Pancreas (tissue), 10 donors: ENCODE measurements at regions not wholly inside any gene's neighbourhood (a gene's known extent, or its start where the extent isn't known, plus 50 kb on each side); places are given as distances from the start of the nearest gene placed in this dataset.

Experiments
- ATAC-seq, 4 donors: fragments of 200-7000 bp; cut with Tn5 transposase; one replicate each; pipeline versions ENCODE4 v1.8.0 to v1.9.1; 2020; ENCODE audit warnings: mild to moderate bottlenecking in 4 of 4, moderate library complexity in 4 of 4
- DNase-seq, 6 donors: peaks; one replicate each; pipeline ENCODE4 v3.0.0-alpha.2; 2020
- FAIRE-seq: peaks from 2 replicates; lab custom pipeline; 2012; peaks lifted over from hg19 to GRCh38; lab: Jason Lieb, UNC
- H3K27ac ChIP-seq, 4 donors: fragments of 200-600 bp; sonication (generic); 1 replicate in 3 of 4; 2 replicates in 1 of 4; pipeline versions ENCODE4 v1.5.0 to v1.8.0; 2020
- H3K27me3 ChIP-seq, 4 donors: fragments of 200-600 bp; one replicate each; pipeline ENCODE4 v1.8.0; 2021
- H3K36me3 ChIP-seq, 3 donors: fragments of 200-600 bp; sonication (generic) in 1 of 3; one replicate each; pipeline versions ENCODE4 v1.5.0 to v1.8.0; 2020 to 2021
- H3K4me1 ChIP-seq, 3 donors: fragments of 200-600 bp; one replicate each; pipeline ENCODE4 v1.8.0; 2021
- H3K4me3 ChIP-seq, 4 donors: fragments of 200-600 bp; sonication (generic) in 2 of 4; one replicate each; pipeline versions ENCODE4 v1.5.0 to v1.8.0; 2020 to 2021
- H3K9me3 ChIP-seq, 4 donors: fragments of 200-600 bp; one replicate each; pipeline ENCODE4 v1.8.0; 2021
- WGBS, 2 donors: extraction: QIAGEN DNeasy Blood & Tissue Kit; methylation state at CpG; one replicate each; pipeline ENCODE4 v1.1.7; 2013; 5-methylcytosine and 5-hydroxymethylcytosine counted together
- intact Hi-C, 3 donors: fragments of 100-400 bp; cut with DNase I; formaldehyde crosslinking; loops; one replicate each; pipeline versions ENCODE4 v1.11.1 to v1.14.2; 2022
- TF ChIP-seq, protein P1 (sequence below), 4 donors: fragments of 200-600 bp; sonication (generic) in 3 of 4; IDR thresholded peaks; one replicate each; pipeline versions ENCODE4 v1.5.0 to v1.8.0; 2021; ENCODE audit warnings: antibody characterized with exemption in 4 of 4
- donor health status: healthy with polysubstance abuse.
- donor health status: DM: no; HTN: no; CAD: no; lungs with moderate emphysema.
- donor health status: DM: no; HTN: no; CAD: no.
- donor health status: control.
- donor health status: control.
- donor health status: Bipolar disorder and iron deficiency.
- donor health status: DM: yes; HTN: yes; CAD: no.
- donor health status: DM: no; HTN: no; CAD: no.
- donor health status: DM: no; HTN: no; CAD: no.
- donor health status: DM: yes; HTN: yes; CAD: no.

- no peak for ATAC-seq
- intact Hi-C loops, result no loop called here
- FAIRE-seq, result no peak
- TF ChIP-seq, protein P1, sequence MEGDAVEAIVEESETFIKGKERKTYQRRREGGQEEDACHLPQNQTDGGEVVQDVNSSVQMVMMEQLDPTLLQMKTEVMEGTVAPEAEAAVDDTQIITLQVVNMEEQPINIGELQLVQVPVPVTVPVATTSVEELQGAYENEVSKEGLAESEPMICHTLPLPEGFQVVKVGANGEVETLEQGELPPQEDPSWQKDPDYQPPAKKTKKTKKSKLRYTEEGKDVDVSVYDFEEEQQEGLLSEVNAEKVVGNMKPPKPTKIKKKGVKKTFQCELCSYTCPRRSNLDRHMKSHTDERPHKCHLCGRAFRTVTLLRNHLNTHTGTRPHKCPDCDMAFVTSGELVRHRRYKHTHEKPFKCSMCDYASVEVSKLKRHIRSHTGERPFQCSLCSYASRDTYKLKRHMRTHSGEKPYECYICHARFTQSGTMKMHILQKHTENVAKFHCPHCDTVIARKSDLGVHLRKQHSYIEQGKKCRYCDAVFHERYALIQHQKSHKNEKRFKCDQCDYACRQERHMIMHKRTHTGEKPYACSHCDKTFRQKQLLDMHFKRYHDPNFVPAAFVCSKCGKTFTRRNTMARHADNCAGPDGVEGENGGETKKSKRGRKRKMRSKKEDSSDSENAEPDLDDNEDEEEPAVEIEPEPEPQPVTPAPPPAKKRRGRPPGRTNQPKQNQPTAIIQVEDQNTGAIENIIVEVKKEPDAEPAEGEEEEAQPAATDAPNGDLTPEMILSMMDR (IDR thresholded peaks at IDR 0.05), result no peak
- Histone ChIP-seq H3K4me1 (no peaks in the 10 kb centered on the region), H3K27ac (no peak overlapping the region), H3K9me3 (no peaks in the 10 kb centered on the region), H3K36me3 (no peaks in the 10 kb centered on the region), H3K27me3 (no peaks in the 10 kb centered on the region), H3K4me3 (no peak overlapping the region)
- no peak for DNase-seq
- 50 to 66% methylated on average over 1 of the region's 1 CpG for WGBS, 2 donors
Observed at GRCh38 chr11:62048100-62048499, 75.7 kb upstream of the INCENP start.

DNA sequence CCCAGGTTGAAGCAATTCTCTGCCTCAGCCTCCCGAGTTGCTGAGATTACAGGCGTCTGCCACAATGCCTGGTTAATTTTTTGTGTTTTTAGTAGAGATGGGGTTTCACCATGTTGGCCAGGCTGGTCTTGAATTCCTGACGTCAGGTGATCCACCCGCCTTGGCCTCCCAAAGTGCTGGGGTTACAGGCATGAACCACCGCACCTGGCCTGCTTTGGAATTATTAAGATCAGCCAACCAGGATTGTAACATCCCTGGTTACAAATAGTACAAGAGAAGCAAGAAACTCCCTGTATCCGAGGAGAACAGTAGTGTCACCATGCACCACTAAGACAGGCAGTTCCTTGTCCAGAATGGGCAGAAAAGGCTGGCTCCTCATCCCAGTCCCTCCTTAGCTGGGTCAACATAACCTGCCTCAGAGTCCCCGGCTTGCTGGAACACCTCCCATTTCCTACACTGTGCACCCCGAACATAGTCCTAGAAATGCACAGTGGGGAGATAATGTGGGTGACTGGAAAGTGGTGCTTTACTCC lies 77.2 kb upstream of the INCENP start:
- no peak overlapping the region for H3K4me3 ChIP-seq
- ATAC-seq (no peak), FAIRE-seq (no peak), DNase-seq (no peak)
- no peaks in the 10 kb centered on the region for H3K9me3 ChIP-seq
- no peak overlapping the region for H3K27ac ChIP-seq
- no peaks in the 10 kb centered on the region for H3K27me3 ChIP-seq
- H3K36me3 ChIP-seq, result no peaks in the 10 kb centered on the region
- WGBS, 2 donors, result 76 to 77% methylated on average over 8 of the region's 8 CpGs
- intact Hi-C loops, result no loop called here
- TF ChIP-seq, protein P1 (IDR thresholded peaks at IDR 0.05), result no peak
- peaks cover 6 to 11% (median 10%) of the 10 kb centered on the region in 3 donors for H3K4me1 ChIP-seq

- TF ChIP-seq, protein P1 (IDR thresholded peaks at IDR 0.05), result no peak
- no peak for DNase-seq
- 90 to 98% methylated on average over 8 of the region's 8 CpGs for WGBS, 2 donors
- no peak for ATAC-seq
- no peak overlapping the region for H3K27ac ChIP-seq
- no peak for FAIRE-seq
- no peak overlapping the region for H3K4me3 ChIP-seq
- H3K27me3 ChIP-seq, result no peaks in the 10 kb centered on the region
- no peaks in the 10 kb centered on the region for H3K9me3 ChIP-seq
- intact Hi-C loops, result no loop called here
- H3K4me1 ChIP-seq, result peaks cover 6 to 11% (median 10%) of the 10 kb centered on the region in 3 donors
- no peaks in the 10 kb centered on the region for H3K36me3 ChIP-seq
Observed at GRCh38 chr11:62044639-62045121, 77.2 kb upstream of the FTH1 start.

GRCh38 chr11:62035293-62035692 lies 67.9 kb upstream of the FTH1 start:
- DNase-seq, result no peak
- no peaks in the 10 kb centered on the region for H3K4me1 ChIP-seq
- ATAC-seq, result no peak
- no peak overlapping the region for H3K4me3 ChIP-seq
- no peaks in the 10 kb centered on the region for H3K27me3 ChIP-seq
- TF ChIP-seq, protein P1 (IDR thresholded peaks at IDR 0.05), result no peak
- H3K36me3 ChIP-seq, result no peaks in the 10 kb centered on the region
- intact Hi-C loops, result no loop called here
- no peak overlapping the region for H3K27ac ChIP-seq
- no peak for FAIRE-seq
- H3K9me3 ChIP-seq, result no peaks in the 10 kb centered on the region

DNA sequence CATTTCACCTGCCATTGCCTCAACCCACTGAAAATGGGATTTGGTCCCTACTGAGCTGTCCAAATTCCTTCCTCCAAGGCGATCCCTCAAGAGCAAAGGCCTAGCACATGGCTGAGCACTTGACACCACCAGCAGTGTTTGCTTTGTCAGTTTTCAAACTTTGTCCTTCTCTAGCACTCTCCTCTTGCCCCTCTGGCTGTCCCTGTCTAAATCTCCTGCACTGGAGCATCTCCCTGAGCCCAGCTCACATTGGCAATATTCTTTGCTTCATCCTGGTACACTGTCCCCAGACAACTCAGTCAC lies 66.6 kb upstream of the FTH1 start:
- Histone ChIP-seq H3K36me3 (no peaks in the 10 kb centered on the region), H3K4me3 (no peak overlapping the region), H3K27ac (no peak overlapping the region), H3K27me3 (no peaks in the 10 kb centered on the region), H3K9me3 (no peaks in the 10 kb centered on the region), H3K4me1 (no peaks in the 10 kb centered on the region)
- intact Hi-C loops, result no loop called here
- TF ChIP-seq, protein P1 (IDR thresholded peaks at IDR 0.05), result no peak
- ATAC-seq, result no peak
- WGBS, 2 donors, result 95 to 100% methylated on average over 1 of the region's 1 CpG
- FAIRE-seq, result no peak
- DNase-seq, result no peak
